ENCODE measurements at regions not wholly inside any gene's neighbourhood (a gene's known extent, or its start where the extent isn't known, plus 50 kb on each side); places are given as distances from the start of the nearest gene placed in this dataset.

DNA sequence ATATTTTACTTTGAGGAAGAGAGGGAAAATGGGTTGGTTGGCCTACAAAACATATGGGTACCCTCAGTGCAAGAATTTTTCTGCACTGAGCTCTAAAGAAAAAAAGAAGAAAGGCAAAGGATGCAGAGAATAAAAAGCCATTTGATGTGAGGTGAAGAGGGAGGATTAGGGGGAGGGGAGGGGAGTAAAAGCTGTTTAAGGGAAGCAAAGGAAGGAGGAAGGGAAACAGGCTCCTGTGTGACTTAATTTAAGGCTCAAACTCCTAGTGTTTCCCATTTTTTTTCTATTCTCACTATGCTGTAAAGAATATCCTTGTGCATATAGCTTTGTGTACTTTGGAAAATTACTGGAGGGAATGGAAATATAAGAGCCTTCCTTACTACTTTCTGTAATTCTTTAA, 78.7 kb downstream of the NKX2-1 start:
- TF ChIP-seq MYC (IDR thresholded peaks at IDR 0.05; ENCODE audit: low read depth, low read length) (no peak), POLR2A (IDR thresholded peaks at IDR 0.05; ENCODE audit: extremely low read depth, insufficient read length) (no peak)
- TF ChIP-seq, protein P1, sequence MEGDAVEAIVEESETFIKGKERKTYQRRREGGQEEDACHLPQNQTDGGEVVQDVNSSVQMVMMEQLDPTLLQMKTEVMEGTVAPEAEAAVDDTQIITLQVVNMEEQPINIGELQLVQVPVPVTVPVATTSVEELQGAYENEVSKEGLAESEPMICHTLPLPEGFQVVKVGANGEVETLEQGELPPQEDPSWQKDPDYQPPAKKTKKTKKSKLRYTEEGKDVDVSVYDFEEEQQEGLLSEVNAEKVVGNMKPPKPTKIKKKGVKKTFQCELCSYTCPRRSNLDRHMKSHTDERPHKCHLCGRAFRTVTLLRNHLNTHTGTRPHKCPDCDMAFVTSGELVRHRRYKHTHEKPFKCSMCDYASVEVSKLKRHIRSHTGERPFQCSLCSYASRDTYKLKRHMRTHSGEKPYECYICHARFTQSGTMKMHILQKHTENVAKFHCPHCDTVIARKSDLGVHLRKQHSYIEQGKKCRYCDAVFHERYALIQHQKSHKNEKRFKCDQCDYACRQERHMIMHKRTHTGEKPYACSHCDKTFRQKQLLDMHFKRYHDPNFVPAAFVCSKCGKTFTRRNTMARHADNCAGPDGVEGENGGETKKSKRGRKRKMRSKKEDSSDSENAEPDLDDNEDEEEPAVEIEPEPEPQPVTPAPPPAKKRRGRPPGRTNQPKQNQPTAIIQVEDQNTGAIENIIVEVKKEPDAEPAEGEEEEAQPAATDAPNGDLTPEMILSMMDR (IDR thresholded peaks at IDR 0.05; ENCODE audit: low read depth, low read length) = no peak
- TF ChIP-seq, protein P2, sequence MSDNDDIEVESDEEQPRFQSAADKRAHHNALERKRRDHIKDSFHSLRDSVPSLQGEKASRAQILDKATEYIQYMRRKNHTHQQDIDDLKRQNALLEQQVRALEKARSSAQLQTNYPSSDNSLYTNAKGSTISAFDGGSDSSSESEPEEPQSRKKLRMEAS (IDR thresholded peaks at IDR 0.05; ENCODE audit: low read depth, low read length) = no peak
- no peak overlapping the region for H3K4me3 ChIP-seq (ENCODE audit: low read depth, low read length)
- no peak for DNase-seq (ENCODE audit: low read depth)

DNA sequence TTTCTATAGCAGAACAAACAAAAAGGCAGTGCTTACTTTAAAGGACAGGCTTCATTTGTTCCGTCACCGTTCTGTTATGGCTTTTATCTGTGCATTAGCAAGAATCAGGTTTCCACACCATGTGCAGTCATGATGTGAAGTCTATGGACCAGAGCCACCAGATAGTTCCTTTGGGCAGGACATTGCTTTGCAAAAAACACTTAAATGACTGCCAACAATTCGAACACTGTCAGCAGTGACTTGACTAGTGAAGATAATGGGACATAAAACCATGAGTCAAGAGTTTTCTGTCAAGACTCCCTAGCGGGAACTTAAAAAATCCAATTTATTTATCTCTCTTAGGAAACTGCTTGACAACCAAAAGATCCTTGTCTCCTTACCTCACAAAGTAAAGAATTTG, 80.3 kb downstream of the NKX2-1 start:
- TF ChIP-seq, protein P1 (IDR thresholded peaks at IDR 0.05; ENCODE audit: low read depth, low read length) = no peak
- TF ChIP-seq POLR2A (IDR thresholded peaks at IDR 0.05; ENCODE audit: extremely low read depth, insufficient read length) (no peak), MYC (IDR thresholded peaks at IDR 0.05; ENCODE audit: low read depth, low read length) (no peak)
- TF ChIP-seq, protein P2 (IDR thresholded peaks at IDR 0.05; ENCODE audit: low read depth, low read length) = no peak
- no peak for DNase-seq (ENCODE audit: low read depth)
- no peak overlapping the region for H3K4me3 ChIP-seq (ENCODE audit: low read depth, low read length)

DNA sequence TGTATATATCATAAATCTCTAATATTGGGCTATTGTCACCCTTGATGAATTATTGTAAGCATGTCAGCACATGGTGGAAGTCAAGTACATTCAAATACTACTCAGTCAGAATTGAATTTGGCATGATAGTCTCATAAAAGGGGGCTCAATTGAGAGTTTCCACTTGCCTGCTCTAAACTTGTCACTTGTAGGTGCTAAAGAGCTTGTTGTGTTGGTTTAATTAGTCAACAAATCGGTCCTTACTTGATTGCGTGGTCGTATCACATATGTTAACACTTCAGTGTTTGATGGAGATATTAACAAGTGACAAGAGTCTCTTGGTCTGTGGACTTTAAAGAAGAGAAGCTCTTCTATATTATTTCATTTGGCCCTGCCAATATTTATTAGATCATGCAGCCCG, 81.1 kb downstream of the NKX2-1 start:
- DNase-seq (ENCODE audit: low read depth) = no peak

DNA sequence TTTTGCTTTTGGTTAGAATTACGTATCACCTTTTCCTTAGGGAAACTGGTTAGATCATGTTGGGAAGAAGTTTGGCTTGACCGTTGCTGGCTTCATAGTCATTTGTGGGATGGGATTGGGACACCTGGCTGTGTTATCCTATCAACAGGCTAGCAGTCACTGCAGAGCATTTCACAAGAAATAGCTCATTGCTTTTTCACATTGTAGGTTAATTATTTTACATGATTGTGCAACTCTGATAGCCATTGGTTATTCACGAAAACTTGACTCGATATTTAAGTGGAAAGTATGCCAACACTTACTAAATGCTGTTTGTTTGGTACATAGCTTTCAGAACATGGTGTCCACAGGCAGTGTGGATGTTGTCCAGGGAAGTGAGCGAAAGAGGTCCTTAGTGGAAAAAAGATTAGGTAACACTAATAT, 89.4 kb downstream of the NKX2-1 start:
- TF ChIP-seq POLR2A (IDR thresholded peaks at IDR 0.05; ENCODE audit: extremely low read depth, insufficient read length) (no peak), MYC (IDR thresholded peaks at IDR 0.05; ENCODE audit: low read depth, low read length) (no peak)
- TF ChIP-seq, protein P1 (IDR thresholded peaks at IDR 0.05; ENCODE audit: low read depth, low read length) = no peak
- no peak overlapping the region for H3K4me3 ChIP-seq (ENCODE audit: low read depth, low read length)

More for the DNA sequence above, 81.1 kb downstream of the NKX2-1 start:
- TF ChIP-seq, protein P1 (IDR thresholded peaks at IDR 0.05; ENCODE audit: low read depth, low read length) = no peak
- TF ChIP-seq POLR2A (IDR thresholded peaks at IDR 0.05; ENCODE audit: extremely low read depth, insufficient read length) (no peak), MYC (IDR thresholded peaks at IDR 0.05; ENCODE audit: low read depth, low read length) (no peak)
- TF ChIP-seq, protein P2 (IDR thresholded peaks at IDR 0.05; ENCODE audit: low read depth, low read length) = no peak
- no peak overlapping the region for H3K4me3 ChIP-seq (ENCODE audit: low read depth, low read length)

DNA sequence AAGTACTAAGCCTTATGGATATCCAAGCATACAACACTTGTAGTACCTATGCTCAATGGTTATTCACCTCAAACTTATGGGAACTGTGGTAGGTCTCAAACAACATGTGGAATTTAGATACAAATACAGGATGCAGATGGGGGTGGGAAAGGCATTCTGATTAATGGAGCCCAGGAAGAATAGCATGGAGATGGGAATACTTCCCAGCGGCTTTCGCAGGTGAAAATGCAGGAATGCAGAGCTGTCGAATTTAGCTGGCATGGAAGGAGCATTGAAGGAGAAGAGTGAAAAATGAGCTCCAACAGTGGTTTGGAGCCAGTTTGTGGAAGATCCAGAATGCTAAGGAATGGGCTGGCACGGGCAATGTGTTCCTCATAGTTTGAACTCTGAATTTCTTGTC, 89.9 kb downstream of the NKX2-1 start:
- DNase-seq (ENCODE audit: low read depth) = no peak
- no peak overlapping the region for H3K4me3 ChIP-seq (ENCODE audit: low read depth, low read length)
- TF ChIP-seq MYC (IDR thresholded peaks at IDR 0.05; ENCODE audit: low read depth, low read length) = no peak

More for the DNA sequence above, 89.4 kb downstream of the NKX2-1 start:
- DNase-seq (ENCODE audit: low read depth) = no peak

DNA sequence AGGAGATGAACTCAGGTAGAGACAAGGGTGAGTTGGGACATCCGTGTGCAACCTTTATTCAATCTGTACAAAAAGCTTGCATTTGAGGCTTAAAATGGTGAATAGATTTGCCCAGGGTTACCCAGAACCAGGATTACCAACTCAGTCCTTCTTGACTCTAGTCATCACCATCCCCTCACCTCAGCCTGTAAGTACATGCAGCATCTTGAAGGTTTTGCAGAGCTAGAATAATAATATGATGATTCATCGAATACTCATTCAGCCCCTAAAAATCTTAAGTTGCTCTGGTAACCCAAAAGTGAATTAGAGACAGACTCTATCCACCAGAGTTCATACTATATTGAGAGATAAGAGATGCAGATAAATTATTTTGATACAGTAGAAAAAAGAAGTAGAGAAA, 90.3 kb downstream of the NKX2-1 start:
- TF ChIP-seq POLR2A (IDR thresholded peaks at IDR 0.05; ENCODE audit: extremely low read depth, insufficient read length) (no peak), MYC (IDR thresholded peaks at IDR 0.05; ENCODE audit: low read depth, low read length) (no peak)
- TF ChIP-seq, protein P1 (IDR thresholded peaks at IDR 0.05; ENCODE audit: low read depth, low read length) = no peak
- TF ChIP-seq, protein P2 (IDR thresholded peaks at IDR 0.05; ENCODE audit: low read depth, low read length) = no peak
- DNase-seq (ENCODE audit: low read depth) = no peak
- no peak overlapping the region for H3K4me3 ChIP-seq (ENCODE audit: low read depth, low read length)
